ENCODE measurements at regions not wholly inside any gene's neighbourhood (a gene's known extent, or its start where the extent isn't known, plus 50 kb on each side); places are given as distances from the start of the nearest gene placed in this dataset.
"Not testable (repeated sequence)": the region's sequence is repeated elsewhere in the genome, so short reads cannot be mapped to it uniquely, and the experiment has no call there.

GRCh38 chr16:29182501-29182900 lies 197.6 kb downstream of the LAT start:
- Histone ChIP-seq H3K4me1 (peaks cover 24% of the 10 kb centered on the region), H3K9me3 (no peaks in the 10 kb centered on the region), H3K36me3 (ENCODE audit: low read depth, missing control alignments) (no peaks in the 10 kb centered on the region), H3K27ac (no peak overlapping the region), H3K4me3 (no peak overlapping the region), H3K27me3 (no peaks in the 10 kb centered on the region)
- intact Hi-C loops (cut with DNase I; ENCODE audit: low total_unique reads) = no loop called here
- DNase-seq = no peak
- no peak for TF ChIP-seq CTCF (IDR thresholded peaks at IDR 0.05)
- TF ChIP-seq POLR2A (IDR thresholded peaks at IDR 0.05) = no peak
- 91% methylated on average over 9 of the region's 9 CpGs; no CpG with 5 or more reads in 1 of the 2 donors for WGBS, 2 donors

- WGBS, 2 donors = 86 to 92% methylated on average over 17 of the region's 17 CpGs
- intact Hi-C loops (cut with DNase I; ENCODE audit: low total_unique reads); H3K9me3 ChIP-seq; H3K4me3 ChIP-seq; H3K27me3 ChIP-seq; H3K27ac ChIP-seq; H3K36me3 ChIP-seq (ENCODE audit: low read depth, missing control alignments); DNase-seq: not testable (repeated sequence)
- H3K4me1 ChIP-seq = peaks cover 27% of the 10 kb centered on the region
Measured at GRCh38 chr16:29181921-29182411, 197.1 kb downstream of the LAT start.

GRCh38 chr16:29181254-29181780 lies 196.5 kb downstream of the LAT start:
- WGBS, 2 donors = 90 to 95% methylated on average over 4 to 13 of the region's 13 CpGs
- intact Hi-C loops (cut with DNase I; ENCODE audit: low total_unique reads); H3K9me3 ChIP-seq; H3K4me3 ChIP-seq; H3K27me3 ChIP-seq; H3K36me3 ChIP-seq (ENCODE audit: low read depth, missing control alignments); H3K27ac ChIP-seq; DNase-seq: not testable (repeated sequence)
- H3K4me1 ChIP-seq = peaks cover 29% of the 10 kb centered on the region

- DNase-seq; H3K4me3 ChIP-seq; H3K27me3 ChIP-seq; H3K36me3 ChIP-seq (ENCODE audit: low read depth, missing control alignments); intact Hi-C loops (cut with DNase I; ENCODE audit: low total_unique reads); H3K9me3 ChIP-seq: not testable (repeated sequence)
- WGBS, 2 donors = 94 to 95% methylated on average over 3 to 15 of the region's 15 CpGs
- peak overlapping the region in 1 of 2 donors; percentile 59 for H3K27ac ChIP-seq
- peaks cover 27% of the 10 kb centered on the region for H3K4me1 ChIP-seq
Measured at GRCh38 chr16:29180206-29180600, 195.4 kb downstream of the LAT start.

GRCh38 chr16:29179401-29180205 lies 194.8 kb downstream of the LAT start:
- H3K4me3 ChIP-seq; H3K27me3 ChIP-seq; H3K9me3 ChIP-seq; H3K36me3 ChIP-seq (ENCODE audit: low read depth, missing control alignments); DNase-seq; intact Hi-C loops (cut with DNase I; ENCODE audit: low total_unique reads): not testable (repeated sequence)
- Histone ChIP-seq H3K4me1 (peaks cover 27% of the 10 kb centered on the region), H3K27ac (peak overlapping the region; percentile 44 to 59)
- WGBS, 2 donors = 71 to 73% methylated on average over 3 to 19 of the region's 25 CpGs

- intact Hi-C loops (cut with DNase I; ENCODE audit: low total_unique reads); H3K27me3 ChIP-seq; H3K4me3 ChIP-seq; H3K9me3 ChIP-seq; H3K36me3 ChIP-seq (ENCODE audit: low read depth, missing control alignments): not testable (repeated sequence)
- WGBS, 2 donors = 30 to 40% methylated on average over 6 to 19 of the region's 24 CpGs
- peak; percentile 88 for DNase-seq
- Histone ChIP-seq H3K4me1 (peaks cover 24% of the 10 kb centered on the region), H3K27ac (peak overlapping the region; percentile 68 to 73)
Measured at GRCh38 chr16:29177888-29178726, 193.3 kb downstream of the LAT start.

- WGBS, 2 donors = 26 to 61% methylated on average over 9 to 30 of the region's 30 CpGs
- H3K27me3 ChIP-seq; intact Hi-C loops (cut with DNase I; ENCODE audit: low total_unique reads); H3K4me3 ChIP-seq; H3K9me3 ChIP-seq; H3K36me3 ChIP-seq (ENCODE audit: low read depth, missing control alignments): not testable (repeated sequence)
- peak; percentile 72 for DNase-seq
- H3K27ac ChIP-seq = peak overlapping the region; percentile 68 to 73
- H3K4me1 ChIP-seq = peaks cover 23% of the 10 kb centered on the region
Measured at GRCh38 chr16:29177203-29177887, 192.5 kb downstream of the LAT start.

- H3K27me3 ChIP-seq; H3K36me3 ChIP-seq (ENCODE audit: low read depth, missing control alignments); DNase-seq; H3K4me3 ChIP-seq; intact Hi-C loops (cut with DNase I; ENCODE audit: low total_unique reads); H3K9me3 ChIP-seq: not testable (repeated sequence)
- Histone ChIP-seq H3K27ac (peak overlapping the region; percentile 44 to 64), H3K4me1 (peaks cover 23% of the 10 kb centered on the region)
- 100% methylated on average over 1 of the region's 7 CpGs; no CpG with 5 or more reads in 1 of the 2 donors for WGBS, 2 donors
Measured at GRCh38 chr16:29176822-29177202, 192.0 kb downstream of the LAT start.

- H3K36me3 ChIP-seq (ENCODE audit: low read depth, missing control alignments); DNase-seq; H3K9me3 ChIP-seq; intact Hi-C loops (cut with DNase I; ENCODE audit: low total_unique reads); H3K27me3 ChIP-seq; H3K4me3 ChIP-seq: not testable (repeated sequence)
- peaks cover 23% of the 10 kb centered on the region for H3K4me1 ChIP-seq
- H3K27ac ChIP-seq = peak overlapping the region in 1 of 2 donors; percentile 64
- WGBS, 2 donors = 49 to 50% methylated on average over 4 to 7 of the region's 7 CpGs
Measured at GRCh38 chr16:29176154-29176470, 191.3 kb downstream of the LAT start.

- DNase-seq; H3K27me3 ChIP-seq; H3K9me3 ChIP-seq; H3K36me3 ChIP-seq (ENCODE audit: low read depth, missing control alignments); intact Hi-C loops (cut with DNase I; ENCODE audit: low total_unique reads); H3K4me3 ChIP-seq: not testable (repeated sequence)
- 74 to 84% methylated on average over 6 to 16 of the region's 19 CpGs for WGBS, 2 donors
- peaks cover 23% of the 10 kb centered on the region for H3K4me1 ChIP-seq
- H3K27ac ChIP-seq = peak overlapping the region; percentile 55 to 64
Measured at GRCh38 chr16:29175411-29176153, 190.7 kb downstream of the LAT start.

Data from testis (tissue), 2 donors.